Activated naive CD8-positive, alpha-beta T cell treated with anti-CD3 and anti-CD28 coated beads for 36 hours (primary cell): ENCODE measurements at regions not wholly inside any gene's neighbourhood (a gene's known extent, or its start where the extent isn't known, plus 50 kb on each side); places are given as distances from the start of the nearest gene placed in this dataset.
"Not testable (repeated sequence)": the region's sequence is repeated elsewhere in the genome, so short reads cannot be mapped to it uniquely, and the experiment has no call there.

Source experiments
- DNase-seq: peaks from one replicate; pipeline ENCODE4 v3.0.0; 2021
- H3K27ac Mint-ChIP-seq: one replicate; pipeline ENCODE4 v1.8.0; 2022; ENCODE audit warnings: mild to moderate bottlenecking, moderate library complexity, mixed read lengths
- H3K27me3 Mint-ChIP-seq: one replicate; pipeline ENCODE4 v1.8.0; 2022; ENCODE audit warnings: mild to moderate bottlenecking, mixed read lengths
- H3K36me3 Mint-ChIP-seq: one replicate; pipeline ENCODE4 v1.8.0; 2021; ENCODE audit warnings: mild to moderate bottlenecking, mixed read lengths
- H3K4me1 Mint-ChIP-seq: one replicate; pipeline ENCODE4 v1.8.0; 2021; ENCODE audit warnings: mixed read lengths
- H3K4me3 Mint-ChIP-seq: one replicate; pipeline ENCODE4 v1.8.0; 2022; ENCODE audit warnings: mild to moderate bottlenecking, moderate library complexity, mixed read lengths
- H3K9me3 Mint-ChIP-seq: one replicate; pipeline ENCODE4 v1.8.0; 2022; ENCODE audit warnings: mixed read lengths

GRCh38 chr1:217982331-217983050 is 302.6 kb upstream of the RRP15 start:
- no peaks in the 10 kb centered on the region for H3K27me3 Mint-ChIP-seq
- no peak overlapping the region for H3K4me3 Mint-ChIP-seq
- no peaks in the 10 kb centered on the region for H3K4me1 Mint-ChIP-seq
- DNase-seq, result no peak
- no peak overlapping the region for H3K27ac Mint-ChIP-seq
- H3K9me3 Mint-ChIP-seq, result no peaks in the 10 kb centered on the region
- H3K36me3 Mint-ChIP-seq, result no peaks in the 10 kb centered on the region

- no peaks in the 10 kb centered on the region for H3K9me3 Mint-ChIP-seq
- H3K27me3 Mint-ChIP-seq, result no peaks in the 10 kb centered on the region
- DNase-seq, result no peak
- no peaks in the 10 kb centered on the region for H3K36me3 Mint-ChIP-seq
- H3K4me1 Mint-ChIP-seq, result no peaks in the 10 kb centered on the region
- H3K27ac Mint-ChIP-seq, result no peak overlapping the region
- H3K4me3 Mint-ChIP-seq, result no peak overlapping the region
Observed at GRCh38 chr1:217983051-217983375, 302.1 kb upstream of the RRP15 start.

GRCh38 chr1:217985641-217986040 is 299.5 kb upstream of the RRP15 start:
- Mint-ChIP-seq H3K27ac (no peak overlapping the region), H3K36me3 (no peaks in the 10 kb centered on the region), H3K4me3 (no peak overlapping the region), H3K27me3 (no peaks in the 10 kb centered on the region), H3K9me3 (no peaks in the 10 kb centered on the region), H3K4me1 (no peaks in the 10 kb centered on the region)
- DNase-seq, result no peak

- H3K4me1 Mint-ChIP-seq, result no peaks in the 10 kb centered on the region
- H3K27me3 Mint-ChIP-seq, result no peaks in the 10 kb centered on the region
Observed at GRCh38 chr1:217989510-217989909, 295.6 kb upstream of the RRP15 start.

GRCh38 chr1:217993439-217993838 is 291.7 kb upstream of the RRP15 start:
- H3K36me3 Mint-ChIP-seq, result no peaks in the 10 kb centered on the region
- H3K4me3 Mint-ChIP-seq, result no peak overlapping the region
- H3K4me1 Mint-ChIP-seq, result no peaks in the 10 kb centered on the region
- H3K9me3 Mint-ChIP-seq, result no peaks in the 10 kb centered on the region
- no peak overlapping the region for H3K27ac Mint-ChIP-seq
- no peak for DNase-seq
- H3K27me3 Mint-ChIP-seq, result no peaks in the 10 kb centered on the region

More at GRCh38 chr1:217989510-217989909, 295.6 kb upstream of the RRP15 start:
- Mint-ChIP-seq H3K4me3 (no peak overlapping the region), H3K9me3 (no peaks in the 10 kb centered on the region), H3K36me3 (no peaks in the 10 kb centered on the region), H3K27ac (no peak overlapping the region)
- DNase-seq, result no peak

GRCh38 chr1:218008296-218008695 is 276.8 kb upstream of the RRP15 start:
- not testable (repeated sequence) for H3K27ac Mint-ChIP-seq, H3K4me3 Mint-ChIP-seq, H3K4me1 Mint-ChIP-seq, H3K9me3 Mint-ChIP-seq, H3K36me3 Mint-ChIP-seq, H3K27me3 Mint-ChIP-seq, DNase-seq

- not testable (repeated sequence) for H3K27ac Mint-ChIP-seq, H3K36me3 Mint-ChIP-seq, H3K27me3 Mint-ChIP-seq, H3K4me1 Mint-ChIP-seq, H3K9me3 Mint-ChIP-seq, DNase-seq, H3K4me3 Mint-ChIP-seq
Observed at GRCh38 chr1:218015106-218015505, 270.0 kb upstream of the RRP15 start.

GRCh38 chr1:218024211-218024720 is 260.8 kb upstream of the RRP15 start:
- DNase-seq, result no peak
- H3K27ac Mint-ChIP-seq, result no peak overlapping the region
- H3K36me3 Mint-ChIP-seq, result no peaks in the 10 kb centered on the region
- H3K4me1 Mint-ChIP-seq, result no peaks in the 10 kb centered on the region
- H3K9me3 Mint-ChIP-seq, result peaks cover 9% of the 10 kb centered on the region
- H3K27me3 Mint-ChIP-seq, result no peaks in the 10 kb centered on the region
- H3K4me3 Mint-ChIP-seq, result no peak overlapping the region

GRCh38 chr1:218025454-218025853 is 259.6 kb upstream of the RRP15 start:
- Mint-ChIP-seq H3K4me1 (no peaks in the 10 kb centered on the region), H3K27ac (no peak overlapping the region), H3K9me3 (peaks cover 9% of the 10 kb centered on the region), H3K27me3 (no peaks in the 10 kb centered on the region), H3K36me3 (no peaks in the 10 kb centered on the region), H3K4me3 (no peak overlapping the region)
- no peak for DNase-seq

GRCh38 chr1:218027152-218027551 is 257.9 kb upstream of the RRP15 start:
- Mint-ChIP-seq H3K9me3 (peaks cover 9% of the 10 kb centered on the region), H3K27ac (no peak overlapping the region), H3K36me3 (no peaks in the 10 kb centered on the region), H3K4me3 (no peak overlapping the region), H3K4me1 (no peaks in the 10 kb centered on the region), H3K27me3 (no peaks in the 10 kb centered on the region)
- DNase-seq, result no peak

GRCh38 chr1:218030846-218031245 is 254.2 kb upstream of the RRP15 start:
- no peaks in the 10 kb centered on the region for H3K27me3 Mint-ChIP-seq
- no peak overlapping the region for H3K27ac Mint-ChIP-seq
- DNase-seq, result no peak
- peaks cover 2% of the 10 kb centered on the region for H3K9me3 Mint-ChIP-seq
- no peak overlapping the region for H3K4me3 Mint-ChIP-seq
- H3K4me1 Mint-ChIP-seq, result no peaks in the 10 kb centered on the region
- no peaks in the 10 kb centered on the region for H3K36me3 Mint-ChIP-seq

- Mint-ChIP-seq H3K27ac (no peak overlapping the region), H3K27me3 (no peaks in the 10 kb centered on the region), H3K4me1 (no peaks in the 10 kb centered on the region), H3K9me3 (peaks cover 2% of the 10 kb centered on the region), H3K4me3 (no peak overlapping the region), H3K36me3 (no peaks in the 10 kb centered on the region)
- no peak for DNase-seq
Observed at GRCh38 chr1:218031901-218032300, 253.2 kb upstream of the RRP15 start.

GRCh38 chr1:218034468-218034867 is 250.6 kb upstream of the RRP15 start:
- Mint-ChIP-seq H3K36me3 (no peaks in the 10 kb centered on the region), H3K4me1 (no peaks in the 10 kb centered on the region), H3K9me3 (peaks cover 2% of the 10 kb centered on the region), H3K4me3 (no peak overlapping the region), H3K27me3 (no peaks in the 10 kb centered on the region), H3K27ac (no peak overlapping the region)
- no peak for DNase-seq

- Mint-ChIP-seq H3K27ac (no peak overlapping the region), H3K4me3 (no peak overlapping the region), H3K36me3 (no peaks in the 10 kb centered on the region), H3K27me3 (no peaks in the 10 kb centered on the region), H3K4me1 (no peaks in the 10 kb centered on the region), H3K9me3 (peaks cover 4% of the 10 kb centered on the region)
- DNase-seq, result no peak
Observed at GRCh38 chr1:218048828-218049420, 236.2 kb upstream of the RRP15 start.

GRCh38 chr1:218049641-218050040 is 235.5 kb upstream of the RRP15 start:
- Mint-ChIP-seq H3K4me3 (no peak overlapping the region), H3K9me3 (no peaks in the 10 kb centered on the region), H3K4me1 (no peaks in the 10 kb centered on the region), H3K27me3 (no peaks in the 10 kb centered on the region), H3K27ac (no peak overlapping the region), H3K36me3 (no peaks in the 10 kb centered on the region)
- DNase-seq, result no peak

GRCh38 chr1:218058730-218059129 is 226.4 kb upstream of the RRP15 start:
- Mint-ChIP-seq H3K27me3 (peaks cover 4% of the 10 kb centered on the region), H3K4me1 (no peaks in the 10 kb centered on the region), H3K4me3 (no peak overlapping the region)

More at GRCh38 chr1:218058730-218059129, 226.4 kb upstream of the RRP15 start:
- Mint-ChIP-seq H3K9me3 (peaks cover 1% of the 10 kb centered on the region), H3K36me3 (no peaks in the 10 kb centered on the region), H3K27ac (no peak overlapping the region)
- DNase-seq, result no peak
